22Rv1 (cell line): ENCODE measurements at regions not wholly inside any gene's neighbourhood (a gene's known extent, or its start where the extent isn't known, plus 50 kb on each side); places are given as distances from the start of the nearest gene placed in this dataset.
"Not testable (repeated sequence)": the region's sequence is repeated elsewhere in the genome, so short reads cannot be mapped to it uniquely, and the experiment has no call there.

ENCODE experiments used
- ZFX ChIP-seq: fragments of 450-650 bp; IDR thresholded peaks from 2 replicates; pipeline ENCODE4 v1.6.1; 2017; ENCODE audit warnings: antibody characterized with exemption, borderline replicate concordance
- TF ChIP-seq, protein P1 (sequence below): fragments of 450-650 bp; IDR thresholded peaks from 2 replicates; pipeline ENCODE4 v1.5.1; 2017; ENCODE audit warnings: mild to moderate bottlenecking

DNA sequence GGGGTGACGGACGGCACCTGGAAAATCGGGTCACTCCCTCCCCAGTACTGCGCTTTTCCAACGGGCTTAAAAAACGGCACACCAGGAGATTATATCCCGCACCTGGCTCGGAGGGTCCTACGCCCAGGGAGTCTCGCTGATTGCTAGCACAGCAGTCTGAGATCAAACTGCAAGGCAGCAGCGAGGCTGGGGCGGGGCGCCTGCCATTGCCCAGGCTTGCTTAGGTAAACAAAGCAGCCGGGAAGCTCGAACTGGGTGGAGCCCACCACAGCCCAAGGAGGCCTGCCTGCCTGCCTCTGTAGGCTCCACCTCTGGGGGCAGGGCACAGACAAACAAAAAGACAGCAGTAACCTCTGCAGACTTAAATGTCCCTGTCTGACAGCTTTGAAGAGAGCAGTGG is 321.7 kb upstream of the NRSN1 start:
- TF ChIP-seq, protein P1, sequence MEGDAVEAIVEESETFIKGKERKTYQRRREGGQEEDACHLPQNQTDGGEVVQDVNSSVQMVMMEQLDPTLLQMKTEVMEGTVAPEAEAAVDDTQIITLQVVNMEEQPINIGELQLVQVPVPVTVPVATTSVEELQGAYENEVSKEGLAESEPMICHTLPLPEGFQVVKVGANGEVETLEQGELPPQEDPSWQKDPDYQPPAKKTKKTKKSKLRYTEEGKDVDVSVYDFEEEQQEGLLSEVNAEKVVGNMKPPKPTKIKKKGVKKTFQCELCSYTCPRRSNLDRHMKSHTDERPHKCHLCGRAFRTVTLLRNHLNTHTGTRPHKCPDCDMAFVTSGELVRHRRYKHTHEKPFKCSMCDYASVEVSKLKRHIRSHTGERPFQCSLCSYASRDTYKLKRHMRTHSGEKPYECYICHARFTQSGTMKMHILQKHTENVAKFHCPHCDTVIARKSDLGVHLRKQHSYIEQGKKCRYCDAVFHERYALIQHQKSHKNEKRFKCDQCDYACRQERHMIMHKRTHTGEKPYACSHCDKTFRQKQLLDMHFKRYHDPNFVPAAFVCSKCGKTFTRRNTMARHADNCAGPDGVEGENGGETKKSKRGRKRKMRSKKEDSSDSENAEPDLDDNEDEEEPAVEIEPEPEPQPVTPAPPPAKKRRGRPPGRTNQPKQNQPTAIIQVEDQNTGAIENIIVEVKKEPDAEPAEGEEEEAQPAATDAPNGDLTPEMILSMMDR: not testable (repeated sequence)
- not testable (repeated sequence) for TF ChIP-seq ZFX
